GM10248 (cell line): ENCODE measurements at regions not wholly inside any gene's neighbourhood (a gene's known extent, or its start where the extent isn't known, plus 50 kb on each side); places are given as distances from the start of the nearest gene placed in this dataset.

Experiments used
- CTCF ChIA-PET: fragments of 300-600 bp; sonication (Branson Sonifier 250); formaldehyde crosslinking; extraction: SDS; loops from one replicate; lab custom pipeline; 2021; ENCODE audit warnings: antibody characterized with exemption; lab: Yijun Ruan, JAX
- POLR2A ChIA-PET: fragments of 350-650 bp; sonication (Branson Sonifier 250); formaldehyde crosslinking; extraction: SDS; loops from one replicate; lab custom pipeline; 2020; ENCODE audit warnings: antibody characterized with exemption; lab: Yijun Ruan, JAX
- DNase-seq: peaks from one replicate; pipeline ENCODE4 v3.0.0; 2012; ENCODE audit errors: extremely low spot score
- CTCF ChIP-seq: IDR thresholded peaks from 2 replicates; pipeline ENCODE4 v1.5.1; 2012; ENCODE audit warnings: mild to moderate bottlenecking, low read depth; ENCODE audit errors: extremely low read depth, missing control alignments, control extremely low read depth

GRCh38 chr14:37946819-37947218, 260.9 kb upstream of the SSTR1 start:
- ChIA-PET CTCF (interaction anchor here (0.7 to 1.4 kb wide), 2 partner anchors 13 to 19 kb away, joined by 3 to 4 read pairs; no protein-coding TSS in a partner anchor), POLR2A (no interaction called here)
- DNase-seq = no peak
- no peak for TF ChIP-seq CTCF

DNA sequence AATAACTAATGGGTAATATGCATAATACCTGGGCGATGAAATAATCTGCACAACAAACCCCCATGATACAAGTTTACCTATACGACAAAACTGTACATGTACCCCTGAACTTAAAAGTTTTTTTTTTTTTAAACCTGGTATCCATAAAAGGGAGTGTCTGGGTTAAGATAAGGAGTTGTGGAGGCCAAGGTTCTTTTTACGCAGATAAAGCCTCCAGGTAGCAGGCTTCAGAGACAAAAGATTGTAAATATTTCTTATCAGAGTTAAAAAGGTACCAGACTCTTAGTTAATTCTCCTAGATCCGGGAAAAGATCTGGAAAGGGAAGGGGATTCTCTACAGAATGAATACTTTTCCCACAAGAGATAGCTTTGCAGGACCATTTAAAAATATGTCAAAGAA, 259.4 kb upstream of the SSTR1 start:
- POLR2A ChIA-PET = no interaction called here
- CTCF ChIA-PET = interaction anchor here (1.5 kb wide), 1 partner anchor 15 kb away, joined by 3 read pairs; no protein-coding TSS in a partner anchor
- no peak for DNase-seq

GRCh38 chr14:37968664-37969240, 239.0 kb upstream of the SSTR1 start:
- ChIA-PET CTCF (no interaction called here), POLR2A (no interaction called here)
- no peak for TF ChIP-seq CTCF
- DNase-seq = no peak

More for the DNA sequence above, 259.4 kb upstream of the SSTR1 start:
- TF ChIP-seq CTCF = no peak

- no peak for DNase-seq
- POLR2A ChIA-PET = no interaction called here
- CTCF ChIA-PET = no interaction called here
- no peak for TF ChIP-seq CTCF
These were observed 238.2 kb upstream of the SSTR1 start for GRCh38 chr14:37969511-37969979.

GRCh38 chr14:37970696-37971095, 237.0 kb upstream of the SSTR1 start:
- CTCF ChIA-PET = no interaction called here
- POLR2A ChIA-PET = no interaction called here
- no peak for DNase-seq
- no peak for TF ChIP-seq CTCF

GRCh38 chr14:37972941-37973887, 234.5 kb upstream of the SSTR1 start:
- ChIA-PET CTCF (interaction anchor here (1.7 kb wide), 1 partner anchor 13 kb away, joined by 4 read pairs; no protein-coding TSS in a partner anchor), POLR2A (no interaction called here)
- DNase-seq = no peak
- TF ChIP-seq CTCF = no peak
